ENCODE measurements at regions not wholly inside any gene's neighbourhood (a gene's known extent, or its start where the extent isn't known, plus 50 kb on each side); places are given as distances from the start of the nearest gene placed in this dataset.
"Not testable (repeated sequence)": the region's sequence is repeated elsewhere in the genome, so short reads cannot be mapped to it uniquely, and the experiment has no call there.

- H4K91ac ChIP-seq (replicated peaks; ENCODE audit: insufficient read length, low read length); H2AK5ac ChIP-seq (ENCODE audit: low read depth, low read length); H3K4ac ChIP-seq (replicated peaks; ENCODE audit: insufficient read length, low read depth, low read length); FAIRE-seq; H3K56ac ChIP-seq (replicated peaks; ENCODE audit: insufficient read length, low read depth, low read length); POLR2A ChIA-PET (ENCODE audit: partially characterized antibody); H3K23ac ChIP-seq (ENCODE audit: insufficient read length); H3K27me3 ChIP-seq (replicated peaks in 1 of 4; ENCODE audit: control insufficient read depth in 3 of 4, extremely low read depth in 1 of 4, insufficient read depth in 3 of 4, low read length in 3 of 4); H2BK5ac ChIP-seq (ENCODE audit: low read depth, low read length); H2BK120ac ChIP-seq (replicated peaks; ENCODE audit: low read depth, low read length); H2AFZ ChIP-seq (ENCODE audit: low read length); H3K9ac ChIP-seq (replicated peaks in 1 of 4; ENCODE audit: extremely low read depth in 1 of 4, low read depth in 3 of 4, low read length in 3 of 4); H3K4me1 ChIP-seq (replicated peaks in 1 of 4; ENCODE audit: control insufficient read depth in 3 of 4, insufficient read depth in 4 of 4, low read length in 3 of 4); H3K4me2 ChIP-seq (ENCODE audit: insufficient read depth in 1 of 2, low read depth in 2 of 2, low read length in 2 of 2); H3K79me1 ChIP-seq (ENCODE audit: low read depth, low read length); H4K5ac ChIP-seq (ENCODE audit: insufficient read length, low read depth, low read length); H4K8ac ChIP-seq (ENCODE audit: extremely low read depth, insufficient read depth, low read length); H2BK12ac ChIP-seq (ENCODE audit: low read depth, low read length); H3K79me2 ChIP-seq (ENCODE audit: control insufficient read depth in 1 of 2, insufficient read depth in 2 of 2, low read length in 2 of 2); H3K4me3 ChIP-seq (ENCODE audit: extremely low read depth in 1 of 4, insufficient read depth in 2 of 4, low read depth in 3 of 4, low read length in 4 of 4); DNase-seq (ENCODE audit: low read depth in 1 of 2, low spot score in 2 of 2); H3K36me3 ChIP-seq (ENCODE audit: control insufficient read depth in 2 of 4, insufficient read depth in 4 of 4, low read length in 3 of 4); H2BK20ac ChIP-seq (ENCODE audit: low read length); H3K9me3 ChIP-seq (ENCODE audit: insufficient read depth in 2 of 2, low read depth in 1 of 2, low read length in 1 of 2); H3K23me2 ChIP-seq (ENCODE audit: low read depth, low read length); H2BK15ac ChIP-seq (ENCODE audit: low read length); H4K20me1 ChIP-seq (replicated peaks in 1 of 2; ENCODE audit: control insufficient read depth in 1 of 2, insufficient read depth in 2 of 2, low read length in 2 of 2); H3K14ac ChIP-seq (ENCODE audit: insufficient read length); H3K27ac ChIP-seq (ENCODE audit: low read depth, low read length); H3K18ac ChIP-seq (ENCODE audit: extremely low read depth, low read length): not testable (repeated sequence)
- CTCF ChIA-PET (ENCODE audit: partially characterized antibody) = interaction anchor here (1.0 kb wide), 1 partner anchor 65 kb away, joined by 3 read pairs; no protein-coding TSS in a partner anchor
- 89% methylated on average over 3 of the region's 3 CpGs; no CpG with 5 or more reads in 1 of the 2 experiments for WGBS, 2 experiments (ENCODE audit: extremely low coverage in 1 of 2, insufficient coverage in 1 of 2, insufficient read length in 1 of 2, insufficient replicate concordance in 2 of 2, low coverage in 1 of 2, low lambda C conversion rate in 2 of 2, missing lambda C conversion rate in 1 of 2)
Measured at GRCh38 chrX:9377216-9377615, 87.6 kb upstream of the TBL1X start.
